NAMALWA (cell line): ENCODE measurements at regions not wholly inside any gene's neighbourhood (a gene's known extent, or its start where the extent isn't known, plus 50 kb on each side); places are given as distances from the start of the nearest gene placed in this dataset.

ENCODE experiments used
- DNase-seq: peaks from one replicate; pipeline ENCODE4 v3.0.0-alpha.2; 2015; ENCODE audit warnings: low spot score

- no peak for DNase-seq
These were observed 234.1 kb upstream of the PMEPA1 start for GRCh38 chr20:57943950-57944349.

GRCh38 chr20:57943291-57943690, 233.5 kb upstream of the PMEPA1 start:
- no peak for DNase-seq

- no peak for DNase-seq
These were observed 232.0 kb upstream of the PMEPA1 start for GRCh38 chr20:57941604-57942381.

- no peak for DNase-seq
These were observed 231.2 kb upstream of the PMEPA1 start for GRCh38 chr20:57940868-57941522.

- no peak for DNase-seq
These were observed 230.6 kb upstream of the PMEPA1 start for GRCh38 chr20:57940376-57940775.

- DNase-seq: no peak
These were observed 229.7 kb upstream of the PMEPA1 start for GRCh38 chr20:57939499-57939898.

- peak; percentile 4 for DNase-seq
These were observed 228.6 kb upstream of the PMEPA1 start for GRCh38 chr20:57938158-57939108.

GRCh38 chr20:57936636-57937385, 227.0 kb upstream of the PMEPA1 start:
- DNase-seq: no peak

GRCh38 chr20:57934913-57935312, 225.1 kb upstream of the PMEPA1 start:
- DNase-seq: no peak

GRCh38 chr20:57934007-57934805, 224.4 kb upstream of the PMEPA1 start:
- no peak for DNase-seq

GRCh38 chr20:57932227-57932864, 222.5 kb upstream of the PMEPA1 start:
- DNase-seq: no peak

GRCh38 chr20:57930351-57930750, 220.5 kb upstream of the PMEPA1 start:
- no peak for DNase-seq

- no peak for DNase-seq
These were observed 218.6 kb upstream of the PMEPA1 start for GRCh38 chr20:57928181-57928967.

GRCh38 chr20:57927376-57927775, 217.6 kb upstream of the PMEPA1 start:
- DNase-seq: no peak

- DNase-seq: no peak
These were observed 212.9 kb upstream of the PMEPA1 start for GRCh38 chr20:57922706-57923105.

- no peak for DNase-seq
These were observed 212.3 kb upstream of the PMEPA1 start for GRCh38 chr20:57922083-57922482.

GRCh38 chr20:57921676-57922075, 211.9 kb upstream of the PMEPA1 start:
- DNase-seq: no peak

- DNase-seq: no peak
These were observed 211.2 kb upstream of the PMEPA1 start for GRCh38 chr20:57920971-57921370.

GRCh38 chr20:57919049-57919448, 209.2 kb upstream of the PMEPA1 start:
- DNase-seq: no peak

GRCh38 chr20:57918551-57918950, 208.7 kb upstream of the PMEPA1 start:
- DNase-seq: no peak
